ENCODE measurements at regions not wholly inside any gene's neighbourhood (a gene's known extent, or its start where the extent isn't known, plus 50 kb on each side); places are given as distances from the start of the nearest gene placed in this dataset.

- TF ChIP-seq, protein P1, sequence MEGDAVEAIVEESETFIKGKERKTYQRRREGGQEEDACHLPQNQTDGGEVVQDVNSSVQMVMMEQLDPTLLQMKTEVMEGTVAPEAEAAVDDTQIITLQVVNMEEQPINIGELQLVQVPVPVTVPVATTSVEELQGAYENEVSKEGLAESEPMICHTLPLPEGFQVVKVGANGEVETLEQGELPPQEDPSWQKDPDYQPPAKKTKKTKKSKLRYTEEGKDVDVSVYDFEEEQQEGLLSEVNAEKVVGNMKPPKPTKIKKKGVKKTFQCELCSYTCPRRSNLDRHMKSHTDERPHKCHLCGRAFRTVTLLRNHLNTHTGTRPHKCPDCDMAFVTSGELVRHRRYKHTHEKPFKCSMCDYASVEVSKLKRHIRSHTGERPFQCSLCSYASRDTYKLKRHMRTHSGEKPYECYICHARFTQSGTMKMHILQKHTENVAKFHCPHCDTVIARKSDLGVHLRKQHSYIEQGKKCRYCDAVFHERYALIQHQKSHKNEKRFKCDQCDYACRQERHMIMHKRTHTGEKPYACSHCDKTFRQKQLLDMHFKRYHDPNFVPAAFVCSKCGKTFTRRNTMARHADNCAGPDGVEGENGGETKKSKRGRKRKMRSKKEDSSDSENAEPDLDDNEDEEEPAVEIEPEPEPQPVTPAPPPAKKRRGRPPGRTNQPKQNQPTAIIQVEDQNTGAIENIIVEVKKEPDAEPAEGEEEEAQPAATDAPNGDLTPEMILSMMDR (IDR thresholded peaks at IDR 0.05), result no peak
- TF ChIP-seq EZH2phosphoT487 (IDR thresholded peaks at IDR 0.05), result no peak
Measured at GRCh38 chr20:53809217-53809616, 215.6 kb upstream of the ZNF217 start.

Data from neural progenitor cell (in vitro differentiated cells).